ENCODE measurements at regions not wholly inside any gene's neighbourhood (a gene's known extent, or its start where the extent isn't known, plus 50 kb on each side); places are given as distances from the start of the nearest gene placed in this dataset.
A peak's percentile ranks its signal among the peaks of the same experiment; 100 is the strongest.

DNA sequence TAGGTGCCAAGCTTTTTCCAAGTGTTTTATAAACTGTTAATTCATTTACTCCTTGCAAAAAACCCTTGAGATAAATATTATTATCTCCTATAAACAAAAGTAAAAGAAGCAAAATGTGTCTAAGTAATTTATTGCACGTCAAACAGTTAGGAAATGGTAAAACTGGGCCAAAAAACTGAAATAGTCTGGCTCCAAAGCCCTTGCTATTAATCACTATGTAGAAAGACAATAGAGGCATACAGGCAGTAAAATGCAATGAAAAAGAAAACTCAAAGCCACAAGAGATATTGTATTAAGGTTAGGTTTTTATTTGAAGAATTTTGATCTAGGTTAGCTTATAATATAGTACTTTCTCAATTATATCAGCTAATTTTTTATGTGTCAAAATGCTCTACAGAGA is 457.7 kb downstream of the ANXA1 start:
- no peaks in the 10 kb centered on the region for H4K20me1 ChIP-seq (ENCODE audit: insufficient read depth)
- H3K27ac ChIP-seq (ENCODE audit: low read depth in 2 of 2, low read length in 1 of 2): no peak overlapping the region
- H3K27me3 ChIP-seq (ENCODE audit: insufficient read depth): no peaks in the 10 kb centered on the region
- no peak overlapping the region for H3K4me2 ChIP-seq
- POLR2A ChIA-PET: no interaction called here
- no peak overlapping the region for H3K9ac ChIP-seq
- no peaks in the 10 kb centered on the region for H3F3A ChIP-seq (replicated peaks; ENCODE audit: insufficient read depth)
- CTCF ChIA-PET: interaction anchor here (0.7 kb wide), 1 partner anchor 199 kb away, joined by 3 read pairs; no protein-coding TSS in a partner anchor
- H3K79me2 ChIP-seq (ENCODE audit: insufficient read depth): no peaks in the 10 kb centered on the region
- DNase-seq: no peak
- H3K9me2 ChIP-seq: no peaks in the 10 kb centered on the region
- H3K9me3 ChIP-seq: no peaks in the 10 kb centered on the region
- WGBS (ENCODE audit: low lambda C conversion rate): 8% methylated on average over 1 of the region's 1 CpG
- no peaks in the 10 kb centered on the region for H3K36me3 ChIP-seq (replicated peaks in 1 of 2; ENCODE audit: control insufficient read depth in 1 of 2, insufficient read depth in 2 of 2, low read length in 1 of 2)
- no peak for TF ChIP-seq RXRA (IDR thresholded peaks at IDR 0.05; ENCODE audit: borderline replicate concordance, low read depth)
- H3K4me1 ChIP-seq (ENCODE audit: control insufficient read depth in 1 of 2, insufficient read depth in 2 of 2, low read depth in 1 of 2, low read length in 1 of 2): no peaks in the 10 kb centered on the region
- no peak overlapping the region for H3K4me3 ChIP-seq (ENCODE audit: low read depth in 2 of 2, low read length in 1 of 2)
- peak overlapping the region; percentile 25; the same call in 1 of the 2 replicates for H2AFZ ChIP-seq (ENCODE audit: low read depth)

- Histone ChIP-seq H3K27me3 (ENCODE audit: insufficient read depth) (no peaks in the 10 kb centered on the region), H2AFZ (ENCODE audit: low read depth) (no peak overlapping the region), H3K27ac (ENCODE audit: low read depth in 2 of 2, low read length in 1 of 2) (no peak overlapping the region), H3K9me3 (no peaks in the 10 kb centered on the region), H3K4me2 (no peak overlapping the region), H3K9ac (no peak overlapping the region), H3K9me2 (no peaks in the 10 kb centered on the region), H3K36me3 (replicated peaks in 1 of 2; ENCODE audit: control insufficient read depth in 1 of 2, insufficient read depth in 2 of 2, low read length in 1 of 2) (no peaks in the 10 kb centered on the region), H3K4me1 (ENCODE audit: control insufficient read depth in 1 of 2, insufficient read depth in 2 of 2, low read depth in 1 of 2, low read length in 1 of 2) (no peaks in the 10 kb centered on the region), H3F3A (replicated peaks; ENCODE audit: insufficient read depth) (no peaks in the 10 kb centered on the region), H4K20me1 (ENCODE audit: insufficient read depth) (no peaks in the 10 kb centered on the region), H3K79me2 (ENCODE audit: insufficient read depth) (no peaks in the 10 kb centered on the region), H3K4me3 (ENCODE audit: low read depth in 2 of 2, low read length in 1 of 2) (no peak overlapping the region)
- TF ChIP-seq GABPA (IDR thresholded peaks at IDR 0.05; ENCODE audit: low read depth) (no peak), RAD21 (IDR thresholded peaks at IDR 0.05; ENCODE audit: low read length) (no peak), CTCF (IDR thresholded peaks at IDR 0.05) (no peak), CHD2 (IDR thresholded peaks at IDR 0.05; ENCODE audit: low read length, partially characterized antibody) (no peak), FOXM1 (IDR thresholded peaks at IDR 0.05; ENCODE audit: low read depth) (no peak), REST (IDR thresholded peaks at IDR 0.05; ENCODE audit: low read depth, low read length) (no peak), RXRA (IDR thresholded peaks at IDR 0.05; ENCODE audit: borderline replicate concordance, low read depth) (no peak), RCOR1 (IDR thresholded peaks at IDR 0.05; ENCODE audit: low read length) (no peak), FOSL2 (IDR thresholded peaks at IDR 0.05; ENCODE audit: borderline replicate concordance, low read depth) (no peak)
- TF ChIP-seq, protein P1, sequence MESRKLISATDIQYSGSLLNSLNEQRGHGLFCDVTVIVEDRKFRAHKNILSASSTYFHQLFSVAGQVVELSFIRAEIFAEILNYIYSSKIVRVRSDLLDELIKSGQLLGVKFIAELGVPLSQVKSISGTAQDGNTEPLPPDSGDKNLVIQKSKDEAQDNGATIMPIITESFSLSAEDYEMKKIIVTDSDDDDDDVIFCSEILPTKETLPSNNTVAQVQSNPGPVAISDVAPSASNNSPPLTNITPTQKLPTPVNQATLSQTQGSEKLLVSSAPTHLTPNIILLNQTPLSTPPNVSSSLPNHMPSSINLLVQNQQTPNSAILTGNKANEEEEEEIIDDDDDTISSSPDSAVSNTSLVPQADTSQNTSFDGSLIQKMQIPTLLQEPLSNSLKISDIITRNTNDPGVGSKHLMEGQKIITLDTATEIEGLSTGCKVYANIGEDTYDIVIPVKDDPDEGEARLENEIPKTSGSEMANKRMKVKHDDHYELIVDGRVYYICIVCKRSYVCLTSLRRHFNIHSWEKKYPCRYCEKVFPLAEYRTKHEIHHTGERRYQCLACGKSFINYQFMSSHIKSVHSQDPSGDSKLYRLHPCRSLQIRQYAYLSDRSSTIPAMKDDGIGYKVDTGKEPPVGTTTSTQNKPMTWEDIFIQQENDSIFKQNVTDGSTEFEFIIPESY (IDR thresholded peaks at IDR 0.05; ENCODE audit: borderline replicate concordance, low read depth): no peak
- ChIA-PET CTCF (interaction anchor here (0.6 kb wide), 1 partner anchor 361 kb away, joined by 3 read pairs; no protein-coding TSS in a partner anchor), POLR2A (no interaction called here)
- whole genome bisulfite sequencing (ENCODE audit: low lambda C conversion rate): 11% methylated on average over 2 of the region's 2 CpGs
- DNase-seq: no peak
Measured at GRCh38 chr9:73611032-73611431, 459.4 kb downstream of the ANXA1 start.

Data from SK-N-SH (cell line).